GM12874 (cell line): ENCODE measurements at regions not wholly inside any gene's neighbourhood (a gene's known extent, or its start where the extent isn't known, plus 50 kb on each side); places are given as distances from the start of the nearest gene placed in this dataset.

Source experiments
- TF ChIP-seq, protein P1 (sequence below): IDR thresholded peaks from 2 replicates; pipeline ENCODE4 v1.5.1; 2011; ENCODE audit warnings: low read depth, mild to moderate bottlenecking, control low read depth, low read length, moderate library complexity; ENCODE audit not compliant: insufficient read depth

DNA sequence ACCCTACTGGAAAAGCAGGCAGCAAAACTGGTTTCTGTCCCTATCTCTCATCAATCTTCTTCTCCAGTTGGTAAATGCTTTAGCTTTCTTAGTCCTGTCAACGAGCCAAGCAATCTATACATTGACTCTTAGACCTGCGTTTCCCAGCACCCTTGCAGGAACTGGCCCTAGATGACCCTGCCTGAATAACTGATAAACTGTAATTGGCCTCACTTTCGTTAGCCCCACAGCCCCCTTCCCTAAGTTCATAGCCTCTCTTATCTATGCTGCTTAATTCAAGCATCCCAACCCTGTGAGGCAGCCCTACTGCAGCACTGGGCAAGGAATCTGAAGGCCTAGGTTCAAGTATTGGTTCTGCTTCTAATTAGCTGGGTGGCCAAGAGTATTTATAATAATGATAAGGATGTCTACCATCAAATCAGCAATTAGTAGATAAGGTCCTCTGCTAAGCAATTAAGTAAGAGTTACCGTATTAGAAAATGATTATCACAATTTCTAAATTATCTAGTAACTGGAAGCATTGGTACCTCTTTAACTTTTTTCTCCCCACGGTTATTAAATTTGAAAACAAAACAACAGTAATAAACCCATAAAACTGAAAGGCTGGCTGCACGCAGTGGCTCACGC lies 86.4 kb upstream of the RMDN2 start:
- TF ChIP-seq, protein P1, sequence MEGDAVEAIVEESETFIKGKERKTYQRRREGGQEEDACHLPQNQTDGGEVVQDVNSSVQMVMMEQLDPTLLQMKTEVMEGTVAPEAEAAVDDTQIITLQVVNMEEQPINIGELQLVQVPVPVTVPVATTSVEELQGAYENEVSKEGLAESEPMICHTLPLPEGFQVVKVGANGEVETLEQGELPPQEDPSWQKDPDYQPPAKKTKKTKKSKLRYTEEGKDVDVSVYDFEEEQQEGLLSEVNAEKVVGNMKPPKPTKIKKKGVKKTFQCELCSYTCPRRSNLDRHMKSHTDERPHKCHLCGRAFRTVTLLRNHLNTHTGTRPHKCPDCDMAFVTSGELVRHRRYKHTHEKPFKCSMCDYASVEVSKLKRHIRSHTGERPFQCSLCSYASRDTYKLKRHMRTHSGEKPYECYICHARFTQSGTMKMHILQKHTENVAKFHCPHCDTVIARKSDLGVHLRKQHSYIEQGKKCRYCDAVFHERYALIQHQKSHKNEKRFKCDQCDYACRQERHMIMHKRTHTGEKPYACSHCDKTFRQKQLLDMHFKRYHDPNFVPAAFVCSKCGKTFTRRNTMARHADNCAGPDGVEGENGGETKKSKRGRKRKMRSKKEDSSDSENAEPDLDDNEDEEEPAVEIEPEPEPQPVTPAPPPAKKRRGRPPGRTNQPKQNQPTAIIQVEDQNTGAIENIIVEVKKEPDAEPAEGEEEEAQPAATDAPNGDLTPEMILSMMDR, result no peak

DNA sequence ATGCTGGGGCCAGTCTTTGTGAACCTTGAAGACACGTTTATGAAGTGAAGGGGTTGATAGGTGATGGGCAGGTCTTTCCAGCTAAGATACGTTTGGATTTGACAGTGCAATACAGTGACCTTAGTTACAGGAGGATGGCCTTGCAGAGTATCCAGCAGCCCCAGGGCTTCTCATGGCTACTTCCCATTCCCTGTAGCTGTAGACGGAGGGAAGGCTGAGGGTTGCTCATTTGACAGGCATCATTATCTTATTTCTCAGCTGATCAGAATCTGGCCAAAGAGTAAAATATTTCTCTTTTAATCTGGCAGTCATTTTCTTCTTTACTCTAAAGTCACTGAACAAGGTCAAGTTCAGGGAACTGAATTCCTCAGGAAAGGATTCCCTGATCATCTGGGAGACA lies 85.1 kb upstream of the RMDN2 start:
- TF ChIP-seq, protein P1, result no peak

DNA sequence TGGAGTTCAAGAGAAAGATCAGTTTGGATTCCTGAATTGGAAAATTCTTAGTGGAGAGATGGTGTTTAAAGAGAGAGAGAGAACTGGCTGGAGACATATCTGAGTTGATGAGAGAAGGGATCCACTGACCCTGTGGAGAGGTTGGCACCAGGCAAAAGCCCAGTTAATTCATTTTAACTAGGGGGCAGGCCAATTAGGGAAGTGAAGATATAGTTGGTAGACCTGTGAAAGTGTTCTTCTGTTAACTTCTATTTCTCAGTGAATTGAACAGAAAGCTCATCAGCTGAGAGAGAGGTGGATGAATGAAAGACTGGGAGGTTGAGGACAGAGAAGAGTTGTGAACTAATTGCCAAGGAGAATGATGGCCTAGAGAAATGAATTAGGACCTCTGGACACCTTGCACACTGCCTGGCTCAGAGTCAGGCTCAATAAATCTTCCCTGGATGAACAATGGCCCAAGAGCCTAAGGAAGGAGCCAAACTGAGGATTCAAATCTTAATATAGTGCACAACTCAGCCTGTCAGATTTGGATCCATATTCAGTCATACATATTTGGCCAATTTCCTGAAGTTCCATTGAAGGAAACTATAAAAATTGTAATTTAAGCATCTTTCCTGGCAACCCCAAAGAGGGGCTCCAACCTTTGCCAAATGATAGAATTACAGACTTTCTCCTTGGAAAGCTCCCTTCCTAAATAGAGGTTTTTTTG lies 82.2 kb upstream of the RMDN2 start:
- TF ChIP-seq, protein P1, result no peak

DNA sequence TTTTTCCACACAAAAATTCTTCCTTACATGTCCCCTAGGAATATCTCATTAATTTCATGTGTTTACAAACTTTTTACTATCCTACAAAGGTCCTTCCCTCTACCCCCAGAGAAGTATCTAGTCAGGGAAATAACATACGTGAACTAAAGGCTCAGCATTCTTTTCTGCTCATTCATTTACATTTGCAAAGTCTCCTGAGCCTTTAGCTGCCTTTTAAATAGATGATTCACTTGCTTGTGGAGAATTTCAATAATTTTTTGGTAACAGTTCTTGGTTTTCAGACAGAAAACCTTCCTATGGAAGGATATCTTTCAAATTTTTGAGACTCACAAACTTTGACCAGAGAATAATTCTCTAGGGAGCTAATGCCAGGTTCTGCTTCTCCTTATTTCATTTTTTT lies 81.5 kb upstream of the RMDN2 start:
- TF ChIP-seq, protein P1, result no peak

DNA sequence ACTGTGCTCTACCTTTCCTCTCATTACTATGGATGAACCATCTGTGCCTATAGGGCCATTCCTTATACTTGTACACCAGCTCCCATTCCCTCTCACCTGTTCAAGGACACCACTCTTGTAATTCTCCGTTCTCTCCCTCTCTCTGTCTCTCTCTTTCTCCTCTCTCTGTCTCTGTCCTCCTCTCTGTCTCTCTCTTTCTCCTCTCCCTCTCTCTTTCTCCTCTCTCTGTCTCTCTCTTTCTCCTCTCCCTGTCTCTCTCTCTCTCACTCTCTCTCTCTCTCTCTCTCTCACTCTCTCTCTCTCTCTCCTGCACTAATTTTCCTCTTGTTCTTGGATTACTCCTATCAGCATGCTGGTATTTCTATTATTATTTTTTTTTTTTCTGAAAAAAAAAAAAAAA lies 78.9 kb upstream of the RMDN2 start:
- TF ChIP-seq, protein P1, result no peak

DNA sequence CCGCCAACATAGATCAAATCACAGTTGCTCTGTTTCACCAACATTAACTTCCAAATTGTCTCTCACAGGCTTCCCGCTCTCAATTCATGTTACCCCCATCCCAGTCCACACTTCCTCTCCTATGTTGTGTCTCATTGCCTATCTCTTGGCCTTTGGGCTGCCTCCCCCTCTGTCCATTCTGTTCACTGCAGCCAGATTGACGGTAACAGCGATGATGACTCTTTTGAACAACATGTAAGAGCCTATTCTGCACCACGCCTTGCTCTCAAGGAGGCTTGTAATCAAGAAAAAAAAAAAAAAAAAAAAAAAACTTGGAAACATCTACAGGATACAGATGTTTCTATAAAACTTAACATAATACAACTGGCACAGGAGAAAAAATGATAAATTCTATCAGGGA lies 77.3 kb upstream of the RMDN2 start:
- TF ChIP-seq, protein P1, result no peak

DNA sequence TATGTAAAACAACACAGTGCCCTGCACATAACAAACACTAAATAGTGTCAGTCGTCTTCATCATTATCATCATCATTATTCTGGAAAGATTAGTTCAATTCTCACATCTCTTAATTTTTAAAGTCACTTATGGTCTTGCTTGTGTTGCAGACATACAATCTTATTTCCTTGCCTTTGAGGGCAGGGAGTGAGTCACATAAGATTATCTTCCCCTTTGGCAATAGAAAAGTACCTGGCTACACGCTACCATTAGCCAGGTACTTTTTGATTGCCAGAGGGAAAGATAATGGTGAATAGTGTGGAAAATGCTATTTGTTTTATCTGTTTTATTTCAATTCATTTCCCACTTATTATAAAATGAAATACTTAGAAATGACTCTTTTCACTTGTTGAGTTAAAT lies 76.6 kb upstream of the RMDN2 start:
- TF ChIP-seq, protein P1, result no peak
